SK-N-SH treated with all-trans-retinoic acid at 6 μM for 48 hours (cell line): ENCODE measurements at regions not wholly inside any gene's neighbourhood (a gene's known extent, or its start where the extent isn't known, plus 50 kb on each side); places are given as distances from the start of the nearest gene placed in this dataset.

ENCODE experiments used
- ATAC-seq: fragments of 200-7000 bp; cut with Tn5 transposase; 3 replicates; pipeline ENCODE4 v1.9.1; 2020; ENCODE audit warnings: mild to moderate bottlenecking, moderate library complexity
- BACH2 ChIP-seq: fragments of 250-450 bp; sonication (Bioruptor Pico); IDR thresholded peaks from 2 replicates; pipeline ENCODE4 v1.9.0; 2021; ENCODE audit warnings: mild to moderate bottlenecking, borderline replicate concordance
- CSDC2 ChIP-seq: fragments of 250-450 bp; sonication (Bioruptor Pico); IDR thresholded peaks from 2 replicates; pipeline ENCODE4 v1.5.0; 2020; ENCODE audit warnings: mild to moderate bottlenecking, moderate library complexity
- ESRRG ChIP-seq: fragments of 250-450 bp; sonication (Bioruptor Pico); IDR thresholded peaks from 2 replicates; pipeline ENCODE4 v1.6.1; 2021; ENCODE audit warnings: mild to moderate bottlenecking
- GLIS3 ChIP-seq: fragments of 250-450 bp; sonication (Bioruptor Pico); IDR thresholded peaks from 2 replicates; pipeline ENCODE4 v1.5.0; 2020; ENCODE audit warnings: mild to moderate bottlenecking, moderate library complexity
- ISL1 ChIP-seq: fragments of 250-450 bp; sonication (Bioruptor Pico); IDR thresholded peaks from 2 replicates; pipeline ENCODE4 v2.1.2; 2022; ENCODE audit warnings: mild to moderate bottlenecking, moderate library complexity
- OSR1 ChIP-seq: fragments of 250-450 bp; sonication (Bioruptor Pico); IDR thresholded peaks from 2 replicates; pipeline ENCODE4 v1.8.0; 2022; ENCODE audit warnings: moderate library complexity, mild to moderate bottlenecking, inconsistent platforms
- PPARA ChIP-seq: fragments of 250-450 bp; sonication (Bioruptor Pico); IDR thresholded peaks from 2 replicates; pipeline ENCODE4 v1.5.0; 2020; ENCODE audit warnings: mild to moderate bottlenecking, borderline replicate concordance
- RARB ChIP-seq: fragments of 250-450 bp; sonication (Bioruptor Pico); IDR thresholded peaks from 2 replicates; pipeline ENCODE4 v1.8.0; 2021; ENCODE audit warnings: mild to moderate bottlenecking, moderate library complexity
- SNAI2 ChIP-seq: fragments of 250-450 bp; sonication (Bioruptor Pico); IDR thresholded peaks from 2 replicates; pipeline ENCODE4 v1.5.0; 2020; ENCODE audit warnings: mild to moderate bottlenecking, moderate library complexity
- TCF4 ChIP-seq: fragments of 250-450 bp; sonication (Bioruptor Pico); IDR thresholded peaks from 2 replicates; pipeline ENCODE4 v1.8.0; 2021; ENCODE audit warnings: mild to moderate bottlenecking, moderate library complexity, borderline replicate concordance
- TOX ChIP-seq: fragments of 250-450 bp; sonication (Bioruptor Pico); IDR thresholded peaks from 2 replicates; pipeline ENCODE4 v1.8.0; 2021; ENCODE audit warnings: mild to moderate bottlenecking, moderate library complexity, borderline replicate concordance
- ZC3H10 ChIP-seq: fragments of 250-450 bp; sonication (Bioruptor Pico); IDR thresholded peaks from 2 replicates; pipeline ENCODE4 v1.5.1; 2021; ENCODE audit warnings: mild to moderate bottlenecking, moderate library complexity
- ZFP3 ChIP-seq: fragments of 250-450 bp; sonication (Bioruptor Pico); IDR thresholded peaks from 2 replicates; pipeline ENCODE4 v1.5.0; 2020; ENCODE audit warnings: mild to moderate bottlenecking, moderate library complexity
- ZFP30 ChIP-seq: fragments of 450-650 bp; formaldehyde crosslinking; IDR thresholded peaks from 2 replicates; pipeline ENCODE4 v1.5.0; 2022; ENCODE audit warnings: mild to moderate bottlenecking, moderate library complexity
- ZNF70 ChIP-seq: fragments of 450-650 bp; formaldehyde crosslinking; IDR thresholded peaks from 2 replicates; pipeline ENCODE4 v1.5.0; 2020; ENCODE audit warnings: mild to moderate bottlenecking, moderate library complexity
- ZNF8 ChIP-seq: fragments of 450-650 bp; formaldehyde crosslinking; IDR thresholded peaks from 2 replicates; pipeline ENCODE4 v1.5.0; 2020; ENCODE audit warnings: mild to moderate bottlenecking, moderate library complexity
- TF ChIP-seq, protein P1 (sequence below): fragments of 250-450 bp; sonication (Bioruptor Pico); IDR thresholded peaks from 2 replicates; pipeline ENCODE4 v1.5.1; 2021; ENCODE audit warnings: mild to moderate bottlenecking, moderate library complexity
- TF ChIP-seq, protein P2 (sequence below): fragments of 250-450 bp; sonication (Bioruptor Pico); IDR thresholded peaks from 2 replicates; pipeline ENCODE4 v1.8.0; 2020; ENCODE audit warnings: mild to moderate bottlenecking, moderate library complexity, borderline replicate concordance
- TF ChIP-seq, protein P3 (sequence below): fragments of 250-450 bp; sonication (Bioruptor Pico); IDR thresholded peaks from 2 replicates; pipeline ENCODE4 v1.8.0; 2021; ENCODE audit warnings: low read depth, mild to moderate bottlenecking, moderate library complexity, borderline replicate concordance
- TF ChIP-seq, protein P4 (sequence below): fragments of 250-450 bp; sonication (Bioruptor Pico); IDR thresholded peaks from 2 replicates; pipeline ENCODE4 v1.5.0; 2020; ENCODE audit warnings: mild to moderate bottlenecking, moderate library complexity

DNA sequence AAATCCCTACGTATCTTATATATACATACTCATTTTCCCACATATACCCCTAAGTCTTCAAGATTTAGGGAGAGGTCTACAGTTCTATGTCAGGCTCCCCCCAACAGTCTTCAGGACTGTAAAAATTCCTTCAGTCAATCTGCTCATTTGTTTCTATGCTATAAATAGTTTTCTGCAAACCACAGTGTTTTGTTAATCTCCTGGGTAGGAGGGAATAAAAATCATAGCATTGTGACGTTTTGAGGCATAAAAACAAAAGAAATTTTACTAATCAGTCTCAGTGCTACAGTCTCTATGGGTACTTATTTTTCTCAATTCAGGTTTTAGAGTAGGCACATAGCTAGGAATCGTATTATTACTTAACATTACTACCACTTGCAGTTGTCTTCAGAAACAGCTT, 552.8 kb upstream of the LRRC4C start:
- TF ChIP-seq ESRRG (no peak), ZFP3 (CRISPR knock-in tag) (no peak), CSDC2 (CRISPR knock-in tag) (no peak), OSR1 (CRISPR knock-in tag) (no peak), PPARA (CRISPR knock-in tag) (no peak), ZFP30 (CRISPR knock-in tag) (no peak)
- TF ChIP-seq, protein P1, sequence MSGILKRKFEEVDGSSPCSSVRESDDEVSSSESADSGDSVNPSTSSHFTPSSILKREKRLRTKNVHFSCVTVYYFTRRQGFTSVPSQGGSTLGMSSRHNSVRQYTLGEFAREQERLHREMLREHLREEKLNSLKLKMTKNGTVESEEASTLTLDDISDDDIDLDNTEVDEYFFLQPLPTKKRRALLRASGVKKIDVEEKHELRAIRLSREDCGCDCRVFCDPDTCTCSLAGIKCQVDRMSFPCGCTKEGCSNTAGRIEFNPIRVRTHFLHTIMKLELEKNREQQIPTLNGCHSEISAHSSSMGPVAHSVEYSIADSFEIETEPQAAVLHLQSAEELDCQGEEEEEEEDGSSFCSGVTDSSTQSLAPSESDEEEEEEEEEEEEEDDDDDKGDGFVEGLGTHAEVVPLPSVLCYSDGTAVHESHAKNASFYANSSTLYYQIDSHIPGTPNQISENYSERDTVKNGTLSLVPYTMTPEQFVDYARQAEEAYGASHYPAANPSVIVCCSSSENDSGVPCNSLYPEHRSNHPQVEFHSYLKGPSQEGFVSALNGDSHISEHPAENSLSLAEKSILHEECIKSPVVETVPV = no peak
- TF ChIP-seq, all 23 proteins: peak for 0
- ATAC-seq = no peak

DNA sequence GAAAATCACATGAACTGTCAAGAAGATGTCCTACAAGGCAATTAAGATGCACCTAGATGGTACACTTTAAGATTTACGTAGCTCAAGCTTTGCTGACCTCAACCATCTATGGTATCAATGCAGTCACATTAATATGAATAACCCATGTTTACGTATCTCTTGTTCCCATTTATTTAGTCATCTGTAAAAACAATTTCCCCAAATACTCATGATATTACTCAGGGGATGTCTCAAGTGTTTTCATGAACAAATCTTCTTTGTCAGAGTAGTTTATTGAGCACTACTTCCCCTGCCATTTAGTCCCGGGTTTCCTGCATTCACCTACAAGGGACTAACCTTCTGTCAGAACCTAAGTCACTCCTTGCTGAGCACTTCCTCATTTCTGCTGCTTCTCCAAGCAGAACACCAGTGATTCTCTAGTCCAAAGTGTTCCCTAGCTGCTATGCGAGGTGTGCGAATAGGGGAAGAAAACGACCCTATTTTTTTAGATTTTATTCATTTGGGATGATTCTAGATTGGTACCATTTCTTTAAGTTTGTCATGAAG, 554.3 kb upstream of the LRRC4C start:
- ATAC-seq = no peak

DNA sequence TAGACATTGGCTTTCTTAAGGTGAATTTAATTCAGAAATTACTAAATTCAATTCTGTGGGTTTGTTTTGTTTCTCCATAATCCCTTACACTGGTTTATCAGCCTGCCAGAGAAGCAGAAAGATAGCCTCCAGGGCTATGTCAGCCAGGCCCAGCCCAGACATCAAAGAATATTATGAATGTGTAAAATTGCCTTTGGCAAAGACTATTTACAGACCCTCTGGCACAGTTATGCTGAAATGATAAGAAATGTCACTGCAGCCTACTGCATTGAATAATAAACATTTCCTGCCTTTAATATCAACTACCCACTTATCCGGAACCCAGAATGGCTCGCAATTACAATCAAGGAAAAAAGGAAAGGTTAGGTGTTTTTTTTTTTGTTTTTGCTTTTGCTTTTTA, 562.5 kb upstream of the LRRC4C start:
- TF ChIP-seq TCF4 = peak; percentile 29; the same call in 1 of the 2 replicates
- TF ChIP-seq, protein P2, sequence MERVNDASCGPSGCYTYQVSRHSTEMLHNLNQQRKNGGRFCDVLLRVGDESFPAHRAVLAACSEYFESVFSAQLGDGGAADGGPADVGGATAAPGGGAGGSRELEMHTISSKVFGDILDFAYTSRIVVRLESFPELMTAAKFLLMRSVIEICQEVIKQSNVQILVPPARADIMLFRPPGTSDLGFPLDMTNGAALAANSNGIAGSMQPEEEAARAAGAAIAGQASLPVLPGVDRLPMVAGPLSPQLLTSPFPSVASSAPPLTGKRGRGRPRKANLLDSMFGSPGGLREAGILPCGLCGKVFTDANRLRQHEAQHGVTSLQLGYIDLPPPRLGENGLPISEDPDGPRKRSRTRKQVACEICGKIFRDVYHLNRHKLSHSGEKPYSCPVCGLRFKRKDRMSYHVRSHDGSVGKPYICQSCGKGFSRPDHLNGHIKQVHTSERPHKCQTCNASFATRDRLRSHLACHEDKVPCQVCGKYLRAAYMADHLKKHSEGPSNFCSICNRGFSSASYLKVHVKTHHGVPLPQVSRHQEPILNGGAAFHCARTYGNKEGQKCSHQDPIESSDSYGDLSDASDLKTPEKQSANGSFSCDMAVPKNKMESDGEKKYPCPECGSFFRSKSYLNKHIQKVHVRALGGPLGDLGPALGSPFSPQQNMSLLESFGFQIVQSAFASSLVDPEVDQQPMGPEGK (CRISPR knock-in tag) = no peak
- ATAC-seq = no peak

More for the DNA sequence above, 554.3 kb upstream of the LRRC4C start:
- TF ChIP-seq BACH2 (CRISPR knock-in tag) (no peak), TOX (CRISPR knock-in tag) (no peak), TCF4 (no peak), RARB (no peak), GLIS3 (CRISPR knock-in tag) (no peak), SNAI2 (CRISPR knock-in tag) (no peak), ZNF8 (no peak), PPARA (CRISPR knock-in tag) (no peak), OSR1 (CRISPR knock-in tag) (no peak)
- TF ChIP-seq, protein P3, sequence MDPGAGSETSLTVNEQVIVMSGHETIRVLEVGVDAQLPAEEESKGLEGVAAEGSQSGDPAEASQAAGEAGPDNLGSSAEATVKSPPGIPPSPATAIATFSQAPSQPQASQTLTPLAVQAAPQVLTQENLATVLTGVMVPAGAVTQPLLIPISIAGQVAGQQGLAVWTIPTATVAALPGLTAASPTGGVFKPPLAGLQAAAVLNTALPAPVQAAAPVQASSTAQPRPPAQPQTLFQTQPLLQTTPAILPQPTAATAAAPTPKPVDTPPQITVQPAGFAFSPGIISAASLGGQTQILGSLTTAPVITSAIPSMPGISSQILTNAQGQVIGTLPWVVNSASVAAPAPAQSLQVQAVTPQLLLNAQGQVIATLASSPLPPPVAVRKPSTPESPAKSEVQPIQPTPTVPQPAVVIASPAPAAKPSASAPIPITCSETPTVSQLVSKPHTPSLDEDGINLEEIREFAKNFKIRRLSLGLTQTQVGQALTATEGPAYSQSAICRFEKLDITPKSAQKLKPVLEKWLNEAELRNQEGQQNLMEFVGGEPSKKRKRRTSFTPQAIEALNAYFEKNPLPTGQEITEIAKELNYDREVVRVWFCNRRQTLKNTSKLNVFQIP = no peak

DNA sequence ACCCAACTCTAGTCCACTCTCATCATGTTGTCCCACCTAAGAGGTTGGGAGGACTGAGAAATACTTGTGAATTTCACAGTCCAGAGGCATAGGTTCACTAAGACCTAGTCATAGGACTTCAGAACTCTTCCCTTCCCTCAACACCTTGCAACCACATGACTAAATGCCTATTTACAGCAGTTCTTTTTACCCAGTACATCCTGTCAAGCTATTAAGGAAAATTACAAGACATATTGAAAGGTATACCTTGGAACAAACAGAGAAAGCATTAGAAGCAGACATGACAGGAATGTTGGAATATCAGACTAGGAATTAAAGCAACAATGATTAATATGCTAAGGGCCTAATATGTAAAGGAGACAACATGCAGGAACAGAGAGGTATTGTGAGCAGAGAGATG, 563.8 kb upstream of the LRRC4C start:
- TF ChIP-seq ZNF8 = no peak
- no peak for TF ChIP-seq TCF4
- TF ChIP-seq TOX (CRISPR knock-in tag) = no peak
- TF ChIP-seq PPARA (CRISPR knock-in tag) = no peak
- TF ChIP-seq, protein P1 = no peak
- TF ChIP-seq ZC3H10 (CRISPR knock-in tag) = no peak
- no peak for TF ChIP-seq ZFP30 (CRISPR knock-in tag)
- no peak for TF ChIP-seq ISL1
- TF ChIP-seq ZNF70 (CRISPR knock-in tag) = no peak
- TF ChIP-seq BACH2 (CRISPR knock-in tag) = no peak
- no peak for TF ChIP-seq SNAI2 (CRISPR knock-in tag)
- TF ChIP-seq, protein P4, sequence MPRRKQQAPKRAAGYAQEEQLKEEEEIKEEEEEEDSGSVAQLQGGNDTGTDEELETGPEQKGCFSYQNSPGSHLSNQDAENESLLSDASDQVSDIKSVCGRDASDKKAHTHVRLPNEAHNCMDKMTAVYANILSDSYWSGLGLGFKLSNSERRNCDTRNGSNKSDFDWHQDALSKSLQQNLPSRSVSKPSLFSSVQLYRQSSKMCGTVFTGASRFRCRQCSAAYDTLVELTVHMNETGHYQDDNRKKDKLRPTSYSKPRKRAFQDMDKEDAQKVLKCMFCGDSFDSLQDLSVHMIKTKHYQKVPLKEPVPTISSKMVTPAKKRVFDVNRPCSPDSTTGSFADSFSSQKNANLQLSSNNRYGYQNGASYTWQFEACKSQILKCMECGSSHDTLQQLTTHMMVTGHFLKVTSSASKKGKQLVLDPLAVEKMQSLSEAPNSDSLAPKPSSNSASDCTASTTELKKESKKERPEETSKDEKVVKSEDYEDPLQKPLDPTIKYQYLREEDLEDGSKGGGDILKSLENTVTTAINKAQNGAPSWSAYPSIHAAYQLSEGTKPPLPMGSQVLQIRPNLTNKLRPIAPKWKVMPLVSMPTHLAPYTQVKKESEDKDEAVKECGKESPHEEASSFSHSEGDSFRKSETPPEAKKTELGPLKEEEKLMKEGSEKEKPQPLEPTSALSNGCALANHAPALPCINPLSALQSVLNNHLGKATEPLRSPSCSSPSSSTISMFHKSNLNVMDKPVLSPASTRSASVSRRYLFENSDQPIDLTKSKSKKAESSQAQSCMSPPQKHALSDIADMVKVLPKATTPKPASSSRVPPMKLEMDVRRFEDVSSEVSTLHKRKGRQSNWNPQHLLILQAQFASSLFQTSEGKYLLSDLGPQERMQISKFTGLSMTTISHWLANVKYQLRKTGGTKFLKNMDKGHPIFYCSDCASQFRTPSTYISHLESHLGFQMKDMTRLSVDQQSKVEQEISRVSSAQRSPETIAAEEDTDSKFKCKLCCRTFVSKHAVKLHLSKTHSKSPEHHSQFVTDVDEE (CRISPR knock-in tag) = no peak
- no peak for TF ChIP-seq CSDC2 (CRISPR knock-in tag)
- TF ChIP-seq OSR1 (CRISPR knock-in tag) = no peak
- TF ChIP-seq, protein P3 = no peak
- no peak for TF ChIP-seq RARB
- TF ChIP-seq GLIS3 (CRISPR knock-in tag) = no peak
- TF ChIP-seq, protein P2 (CRISPR knock-in tag) = no peak
- no peak for TF ChIP-seq ZFP3 (CRISPR knock-in tag)
- no peak for ATAC-seq
